AG09319 (cell line): ENCODE measurements at regions not wholly inside any gene's neighbourhood (a gene's known extent, or its start where the extent isn't known, plus 50 kb on each side); places are given as distances from the start of the nearest gene placed in this dataset.

Experiments used
- DNase-seq: peaks from one replicate; pipeline ENCODE4 v3.0.0-alpha.2; 2010; ENCODE audit warnings: low read depth; ENCODE audit errors: extremely low read depth
- CTCF ChIP-seq: IDR thresholded peaks from 2 replicates; pipeline ENCODE4 v1.5.1; 2011; ENCODE audit warnings: low read depth, mild to moderate bottlenecking, inconsistent platforms, low read length, moderate library complexity

- DNase-seq: no peak
- TF ChIP-seq CTCF: no peak
Measured at GRCh38 chr6:79353226-79353625, 118.7 kb upstream of the HMGN3 start.

DNA sequence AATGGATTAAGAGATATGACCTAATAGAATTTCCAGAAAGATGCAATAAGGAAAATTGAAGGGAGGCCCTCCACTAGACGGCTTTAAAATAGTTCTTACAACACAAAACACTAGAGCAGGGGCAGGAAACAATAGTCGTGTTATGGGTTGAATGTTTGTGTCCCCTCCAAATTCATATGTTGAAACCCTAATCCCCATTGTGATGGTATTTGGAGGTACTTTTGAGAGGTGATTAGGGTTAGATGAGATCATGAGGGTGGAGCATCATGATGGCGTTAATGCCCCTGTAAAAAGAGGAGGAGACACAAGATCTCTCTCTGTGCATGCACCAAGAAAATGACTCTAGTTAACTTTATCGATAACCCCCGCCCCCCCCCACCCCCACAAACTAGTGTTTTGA, 104.0 kb upstream of the HMGN3 start:
- no peak for TF ChIP-seq CTCF
- DNase-seq: no peak

- no peak for TF ChIP-seq CTCF
- DNase-seq: no peak
Measured at GRCh38 chr6:79335133-79335674, 100.7 kb upstream of the HMGN3 start.

GRCh38 chr6:79334674-79335073, 100.2 kb upstream of the HMGN3 start:
- no peak for TF ChIP-seq CTCF
- no peak for DNase-seq

DNA sequence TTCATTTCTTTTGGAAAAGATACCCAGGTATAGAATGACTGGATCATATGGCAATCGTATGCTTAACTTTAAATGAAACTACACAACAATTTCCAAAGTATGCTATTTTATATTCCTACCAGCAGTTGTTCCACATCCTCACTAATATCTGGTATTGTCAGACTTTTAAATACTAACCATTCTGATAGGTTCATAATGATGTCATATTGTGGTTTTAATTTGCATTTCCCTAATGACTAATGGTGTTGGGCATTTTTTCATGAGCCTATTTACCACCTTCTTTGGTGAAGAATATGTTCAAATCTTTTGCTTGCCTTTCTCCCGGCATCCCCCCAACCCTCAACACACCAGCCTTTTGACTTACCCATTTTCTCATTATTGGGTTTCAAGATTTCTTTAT, 96.2 kb upstream of the HMGN3 start:
- DNase-seq: no peak
- TF ChIP-seq CTCF: no peak

DNA sequence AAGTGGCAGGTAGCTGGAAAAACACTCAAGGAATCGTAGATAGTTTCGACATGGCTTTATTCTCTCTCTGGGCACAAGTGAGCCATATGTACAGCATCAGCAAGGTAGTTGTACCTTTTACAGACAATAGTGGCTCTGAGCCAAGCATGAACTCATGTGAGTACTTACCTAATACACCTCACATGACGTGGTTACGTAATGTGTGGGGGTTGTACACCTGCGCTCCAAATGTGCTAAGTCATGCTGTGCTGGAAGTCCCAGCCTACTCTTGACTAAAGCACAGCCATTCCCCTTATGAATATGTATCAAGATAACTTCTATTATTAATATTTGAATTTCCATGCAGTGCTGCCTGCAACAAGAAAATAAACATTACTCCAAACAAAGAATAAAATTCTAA, 78.8 kb upstream of the HMGN3 start:
- DNase-seq: no peak

More for the DNA sequence above, 78.8 kb upstream of the HMGN3 start:
- TF ChIP-seq CTCF: no peak
